GM23338 (cell line): ENCODE measurements at regions not wholly inside any gene's neighbourhood (a gene's known extent, or its start where the extent isn't known, plus 50 kb on each side); places are given as distances from the start of the nearest gene placed in this dataset.
A peak's percentile ranks its signal among the peaks of the same experiment; 100 is the strongest.

Experiments
- ATAC-seq: fragments of 200-7000 bp; cut with Tn5 transposase; 3 replicates; pipeline ENCODE4 v1.9.1; 2020
- DNase-seq: peaks from one replicate; pipeline ENCODE4 v3.0.0-alpha.2; 2015; ENCODE audit warnings: low spot score
- H2AFZ ChIP-seq: fragments of 200-600 bp; sonication (generic); 2 replicates; pipeline ENCODE4 v1.8.0; 2016; ENCODE audit warnings: antibody characterized with exemption, mild to moderate bottlenecking, moderate library complexity
- H3F3A ChIP-seq: fragments of 200-600 bp; sonication (generic); replicated peaks from 2 replicates; pipeline ENCODE4 v1.8.0; 2017; ENCODE audit warnings: antibody characterized with exemption, mixed run types, low read depth
- H3K27ac ChIP-seq: fragments of 200-600 bp; sonication (generic); 2 replicates; pipeline ENCODE4 v1.6.1; 2016; ENCODE audit warnings: low read depth
- H3K27me3 ChIP-seq: fragments of 200-600 bp; sonication (generic); 2 replicates; pipeline ENCODE4 v1.8.0; 2016; ENCODE audit warnings: mild to moderate bottlenecking, mixed run types, moderate library complexity; ENCODE audit not compliant: insufficient read depth
- H3K36me3 ChIP-seq: fragments of 200-600 bp; sonication (generic); 2 replicates; pipeline ENCODE4 v1.8.0; 2016; ENCODE audit warnings: mild to moderate bottlenecking; ENCODE audit not compliant: insufficient read depth
- H3K4me1 ChIP-seq: fragments of 200-600 bp; sonication (generic); 2 replicates; pipeline ENCODE4 v1.8.0; 2016; ENCODE audit warnings: mild to moderate bottlenecking, moderate library complexity; ENCODE audit not compliant: insufficient read depth
- H3K4me2 ChIP-seq: fragments of 200-600 bp; sonication (generic); 2 replicates; pipeline ENCODE4 v1.7.1; 2017; ENCODE audit warnings: mixed run types
- H3K4me3 ChIP-seq: fragments of 200-600 bp; sonication (generic); 2 replicates; pipeline ENCODE4 v1.6.1; 2016; ENCODE audit warnings: mixed run types
- H3K79me2 ChIP-seq: fragments of 200-600 bp; sonication (generic); replicated peaks from 2 replicates; pipeline ENCODE4 v1.8.0; 2017; ENCODE audit warnings: mild to moderate bottlenecking; ENCODE audit not compliant: insufficient read depth
- H3K9me2 ChIP-seq: fragments of 200-600 bp; sonication (generic); 2 replicates; pipeline ENCODE4 v1.8.0; 2017; ENCODE audit not compliant: insufficient read depth
- H4K20me1 ChIP-seq: fragments of 200-600 bp; sonication (generic); replicated peaks from 2 replicates; pipeline ENCODE4 v1.8.0; 2017; ENCODE audit warnings: mild to moderate bottlenecking; ENCODE audit not compliant: insufficient read depth
- H3K27ac Mint-ChIP-seq: 2 replicates; pipeline ENCODE4 v1.8.0; 2020; ENCODE audit warnings: inconsistent platforms, mild to moderate bottlenecking, moderate library complexity, mixed read lengths
- H3K27me3 Mint-ChIP-seq: 3 replicates; pipeline ENCODE4 v1.8.0; 2022; ENCODE audit warnings: low read depth, mild to moderate bottlenecking, moderate library complexity, mixed read lengths, inconsistent platforms; ENCODE audit not compliant: insufficient read depth, poor library complexity
- H3K36me3 Mint-ChIP-seq: 3 replicates; pipeline ENCODE4 v1.8.0; 2021; ENCODE audit warnings: low read depth, mild to moderate bottlenecking, inconsistent platforms, moderate library complexity, mixed read lengths
- H3K4me1 Mint-ChIP-seq: 3 replicates; pipeline ENCODE4 v1.8.0; 2020; ENCODE audit warnings: mild to moderate bottlenecking, inconsistent platforms, mixed read lengths
- H3K4me3 Mint-ChIP-seq: 3 replicates; pipeline ENCODE4 v1.8.0; 2021; ENCODE audit warnings: moderate library complexity, mild to moderate bottlenecking, inconsistent platforms, mixed read lengths
- H3K9me3 Mint-ChIP-seq: 3 replicates; pipeline ENCODE4 v1.8.0; 2020; ENCODE audit warnings: moderate library complexity, mild to moderate bottlenecking, inconsistent platforms, mixed read lengths
- CTCF ChIP-seq, 2 experiments: fragments of 200-600 bp in 1 of 2; sonication (generic) in 1 of 2; conservative IDR thresholded peaks; 2 replicates each; pipeline versions ENCODE4 v1.5.1 to v1.6.1; 2016 to 2017; ENCODE audit warnings: antibody characterized with exemption in 2 of 2, low read depth in 2 of 2, mild to moderate bottlenecking in 2 of 2, moderate library complexity in 1 of 2
- TF ChIP-seq, protein P1 (sequence below): fragments of 250-450 bp; sonication (Bioruptor Pico); IDR thresholded peaks from 2 replicates; pipeline ENCODE4 v1.5.0; 2020; ENCODE audit warnings: mild to moderate bottlenecking, moderate library complexity

DNA sequence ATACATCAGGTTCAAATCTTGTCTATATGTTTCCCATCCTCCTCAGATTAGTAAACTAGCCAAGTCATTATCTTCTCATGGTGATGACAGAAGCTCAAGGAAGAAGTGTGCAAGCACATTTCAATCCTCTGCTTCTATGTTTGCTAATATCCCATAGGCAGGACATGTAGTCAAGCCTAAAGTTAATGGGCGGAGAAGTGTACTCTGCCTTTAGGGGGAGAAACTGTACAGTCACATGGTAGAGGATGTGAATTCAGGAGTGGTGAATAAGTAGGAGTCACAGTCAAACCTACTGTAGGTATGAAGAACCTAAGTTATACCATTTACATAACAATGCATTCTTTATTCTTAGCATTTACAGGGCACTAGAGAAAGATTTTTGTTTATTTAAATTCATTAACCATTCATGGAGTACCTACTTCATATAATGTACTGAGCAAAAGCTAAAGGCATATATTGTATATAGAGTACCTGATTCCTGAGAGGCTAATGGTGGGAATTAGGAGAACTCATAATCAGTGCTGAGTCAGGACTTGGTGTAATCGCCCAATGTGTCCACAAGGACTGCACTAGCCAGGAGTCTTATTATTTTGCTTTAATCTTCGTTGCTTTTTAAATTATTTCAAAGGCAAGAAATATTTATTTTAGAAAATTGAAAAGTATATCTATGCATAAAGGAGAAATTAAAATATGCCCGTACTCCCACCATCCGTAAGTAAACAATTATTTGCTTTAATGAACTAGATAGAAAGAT, 394.3 kb upstream of the ETAA1 start:
- no peaks in the 10 kb centered on the region for H3K4me1 ChIP-seq
- no peaks in the 10 kb centered on the region for H3K27me3 ChIP-seq
- ATAC-seq (peak; percentile 39; the same call in 2 of the 3 replicates), DNase-seq (peak; percentile 17)
- H3F3A ChIP-seq, result no peaks in the 10 kb centered on the region
- no peaks in the 10 kb centered on the region for H3K36me3 Mint-ChIP-seq
- H2AFZ ChIP-seq, result no peak overlapping the region
- H3K79me2 ChIP-seq, result no peaks in the 10 kb centered on the region
- H3K27ac ChIP-seq, result no peak overlapping the region
- no peaks in the 10 kb centered on the region for H4K20me1 ChIP-seq
- H3K9me3 Mint-ChIP-seq, result no peaks in the 10 kb centered on the region
- peaks cover 18% of the 10 kb centered on the region for H3K4me1 Mint-ChIP-seq
- H3K27me3 Mint-ChIP-seq, result no peaks in the 10 kb centered on the region
- H3K4me3 Mint-ChIP-seq, result no peak overlapping the region
- H3K4me3 ChIP-seq, result no peak overlapping the region
- no peaks in the 10 kb centered on the region for H3K36me3 ChIP-seq
- H3K4me2 ChIP-seq, result no peak overlapping the region
- TF ChIP-seq CTCF (conservative IDR thresholded peaks at IDR 0.05; ENCODE audit: low read depth in 2 of 2), result peak in 1 of 2 experiments; percentile 48; a peak in 2 of 4 replicates
- TF ChIP-seq, protein P1, sequence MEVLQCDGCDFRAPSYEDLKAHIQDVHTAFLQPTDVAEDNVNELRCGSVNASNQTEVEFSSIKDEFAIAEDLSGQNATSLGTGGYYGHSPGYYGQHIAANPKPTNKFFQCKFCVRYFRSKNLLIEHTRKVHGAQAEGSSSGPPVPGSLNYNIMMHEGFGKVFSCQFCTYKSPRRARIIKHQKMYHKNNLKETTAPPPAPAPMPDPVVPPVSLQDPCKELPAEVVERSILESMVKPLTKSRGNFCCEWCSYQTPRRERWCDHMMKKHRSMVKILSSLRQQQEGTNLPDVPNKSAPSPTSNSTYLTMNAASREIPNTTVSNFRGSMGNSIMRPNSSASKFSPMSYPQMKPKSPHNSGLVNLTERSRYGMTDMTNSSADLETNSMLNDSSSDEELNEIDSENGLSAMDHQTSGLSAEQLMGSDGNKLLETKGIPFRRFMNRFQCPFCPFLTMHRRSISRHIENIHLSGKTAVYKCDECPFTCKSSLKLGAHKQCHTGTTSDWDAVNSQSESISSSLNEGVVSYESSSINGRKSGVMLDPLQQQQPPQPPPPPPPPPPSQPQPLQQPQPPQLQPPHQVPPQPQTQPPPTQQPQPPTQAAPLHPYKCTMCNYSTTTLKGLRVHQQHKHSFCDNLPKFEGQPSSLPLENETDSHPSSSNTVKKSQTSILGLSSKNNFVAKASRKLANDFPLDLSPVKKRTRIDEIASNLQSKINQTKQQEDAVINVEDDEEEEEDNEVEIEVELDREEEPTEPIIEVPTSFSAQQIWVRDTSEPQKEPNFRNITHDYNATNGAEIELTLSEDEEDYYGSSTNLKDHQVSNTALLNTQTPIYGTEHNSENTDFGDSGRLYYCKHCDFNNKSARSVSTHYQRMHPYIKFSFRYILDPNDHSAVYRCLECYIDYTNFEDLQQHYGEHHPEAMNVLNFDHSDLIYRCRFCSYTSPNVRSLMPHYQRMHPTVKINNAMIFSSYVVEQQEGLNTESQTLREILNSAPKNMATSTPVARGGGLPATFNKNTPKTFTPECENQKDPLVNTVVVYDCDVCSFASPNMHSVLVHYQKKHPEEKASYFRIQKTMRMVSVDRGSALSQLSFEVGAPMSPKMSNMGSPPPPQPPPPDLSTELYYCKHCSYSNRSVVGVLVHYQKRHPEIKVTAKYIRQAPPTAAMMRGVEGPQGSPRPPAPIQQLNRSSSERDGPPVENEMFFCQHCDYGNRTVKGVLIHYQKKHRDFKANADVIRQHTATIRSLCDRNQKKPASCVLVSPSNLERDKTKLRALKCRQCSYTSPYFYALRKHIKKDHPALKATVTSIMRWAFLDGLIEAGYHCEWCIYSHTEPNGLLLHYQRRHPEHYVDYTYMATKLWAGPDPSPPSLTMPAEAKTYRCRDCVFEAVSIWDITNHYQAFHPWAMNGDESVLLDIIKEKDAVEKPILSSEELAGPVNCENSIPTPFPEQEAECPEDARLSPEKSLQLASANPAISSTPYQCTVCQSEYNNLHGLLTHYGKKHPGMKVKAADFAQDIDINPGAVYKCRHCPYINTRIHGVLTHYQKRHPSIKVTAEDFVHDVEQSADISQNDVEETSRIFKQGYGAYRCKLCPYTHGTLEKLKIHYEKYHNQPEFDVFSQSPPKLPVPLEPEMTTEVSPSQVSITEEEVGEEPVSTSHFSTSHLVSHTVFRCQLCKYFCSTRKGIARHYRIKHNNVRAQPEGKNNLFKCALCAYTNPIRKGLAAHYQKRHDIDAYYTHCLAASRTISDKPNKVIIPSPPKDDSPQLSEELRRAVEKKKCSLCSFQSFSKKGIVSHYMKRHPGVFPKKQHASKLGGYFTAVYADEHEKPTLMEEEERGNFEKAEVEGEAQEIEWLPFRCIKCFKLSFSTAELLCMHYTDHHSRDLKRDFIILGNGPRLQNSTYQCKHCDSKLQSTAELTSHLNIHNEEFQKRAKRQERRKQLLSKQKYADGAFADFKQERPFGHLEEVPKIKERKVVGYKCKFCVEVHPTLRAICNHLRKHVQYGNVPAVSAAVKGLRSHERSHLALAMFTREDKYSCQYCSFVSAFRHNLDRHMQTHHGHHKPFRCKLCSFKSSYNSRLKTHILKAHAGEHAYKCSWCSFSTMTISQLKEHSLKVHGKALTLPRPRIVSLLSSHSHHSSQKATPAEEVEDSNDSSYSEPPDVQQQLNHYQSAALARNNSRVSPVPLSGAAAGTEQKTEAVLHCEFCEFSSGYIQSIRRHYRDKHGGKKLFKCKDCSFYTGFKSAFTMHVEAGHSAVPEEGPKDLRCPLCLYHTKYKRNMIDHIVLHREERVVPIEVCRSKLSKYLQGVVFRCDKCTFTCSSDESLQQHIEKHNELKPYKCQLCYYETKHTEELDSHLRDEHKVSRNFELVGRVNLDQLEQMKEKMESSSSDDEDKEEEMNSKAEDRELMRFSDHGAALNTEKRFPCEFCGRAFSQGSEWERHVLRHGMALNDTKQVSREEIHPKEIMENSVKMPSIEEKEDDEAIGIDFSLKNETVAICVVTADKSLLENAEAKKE, result no peak
- H3K27ac Mint-ChIP-seq, result no peak overlapping the region
- H3K9me2 ChIP-seq, result no peaks in the 10 kb centered on the region
